ENCODE measurements at regions not wholly inside any gene's neighbourhood (a gene's known extent, or its start where the extent isn't known, plus 50 kb on each side); places are given as distances from the start of the nearest gene placed in this dataset.
"Not testable (repeated sequence)": the region's sequence is repeated elsewhere in the genome, so short reads cannot be mapped to it uniquely, and the experiment has no call there.

DNA sequence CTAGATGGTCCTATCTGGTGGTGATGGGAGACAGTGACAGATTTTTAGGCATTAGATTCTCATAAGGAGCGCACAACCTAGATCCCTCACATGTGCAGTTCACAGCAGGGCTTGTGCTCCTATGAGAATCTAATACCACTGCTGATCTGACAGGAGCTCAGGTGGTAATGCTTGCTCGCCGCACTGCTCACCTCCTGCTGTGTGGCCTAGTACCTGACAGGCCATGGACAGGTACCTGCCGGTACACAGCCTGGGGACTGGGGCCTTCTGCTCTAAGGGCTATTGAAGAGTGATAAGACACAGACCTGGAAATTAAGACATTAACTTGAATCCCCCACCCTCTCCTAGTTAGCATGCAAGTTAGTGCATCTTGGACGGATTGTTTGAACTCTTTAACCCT is 64.4 kb downstream of the KLRB1 start:
- not testable (repeated sequence) for H3K9me3 ChIP-seq, H3K27me3 ChIP-seq

DNA sequence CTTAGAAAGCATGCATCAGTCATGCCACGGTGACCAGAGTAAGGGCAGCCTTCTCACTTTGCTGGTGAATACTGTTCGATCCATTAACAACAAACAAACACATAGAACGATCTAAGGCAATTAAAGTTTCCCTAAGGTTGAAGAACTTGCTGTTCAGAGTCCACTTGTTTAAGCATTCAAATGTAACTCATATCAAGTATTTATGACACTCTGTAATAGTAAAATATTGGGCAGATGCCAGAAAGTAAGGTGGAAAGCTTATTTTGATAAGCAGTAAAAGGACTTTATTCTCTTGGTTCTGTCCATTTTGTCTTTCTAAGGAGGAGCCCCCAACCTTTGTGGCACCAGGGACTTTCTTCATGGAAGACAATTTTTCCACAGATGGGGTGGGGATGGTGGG is 64.9 kb downstream of the KLRB1 start:
- not testable (repeated sequence) for H3K9me3 ChIP-seq; H3K4me1 ChIP-seq; H3K27me3 ChIP-seq; H3K36me3 ChIP-seq; H3K4me3 ChIP-seq (ENCODE audit: low read depth, low read length); DNase-seq

More for the DNA sequence above, 64.4 kb downstream of the KLRB1 start:
- H3K4me1 ChIP-seq; H3K4me3 ChIP-seq (ENCODE audit: low read depth, low read length); DNase-seq; H3K36me3 ChIP-seq: not testable (repeated sequence)

DNA sequence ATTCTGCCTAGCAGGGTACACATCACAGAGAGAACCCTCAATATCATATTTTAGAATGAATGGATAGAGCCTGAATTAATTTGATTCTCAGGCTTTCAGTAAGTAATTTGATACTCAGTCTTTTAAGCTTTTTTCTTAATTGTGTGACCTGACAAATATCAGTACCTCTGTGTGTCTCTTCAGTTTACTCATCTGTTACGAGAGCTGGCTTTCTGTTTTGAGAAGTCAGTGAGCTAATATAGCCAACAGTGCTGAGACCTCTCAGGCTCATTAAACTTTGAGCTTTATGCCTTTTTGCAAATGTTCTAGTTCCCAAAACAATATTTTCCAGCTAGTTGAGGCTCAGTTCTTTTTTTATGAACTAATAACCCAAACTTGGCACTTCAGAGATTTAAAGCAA is 91.8 kb downstream of the KLRB1 start:
- H3K36me3 ChIP-seq; H3K27me3 ChIP-seq; DNase-seq; H3K4me1 ChIP-seq; H3K4me3 ChIP-seq (ENCODE audit: low read depth, low read length); H3K9me3 ChIP-seq: not testable (repeated sequence)

DNA sequence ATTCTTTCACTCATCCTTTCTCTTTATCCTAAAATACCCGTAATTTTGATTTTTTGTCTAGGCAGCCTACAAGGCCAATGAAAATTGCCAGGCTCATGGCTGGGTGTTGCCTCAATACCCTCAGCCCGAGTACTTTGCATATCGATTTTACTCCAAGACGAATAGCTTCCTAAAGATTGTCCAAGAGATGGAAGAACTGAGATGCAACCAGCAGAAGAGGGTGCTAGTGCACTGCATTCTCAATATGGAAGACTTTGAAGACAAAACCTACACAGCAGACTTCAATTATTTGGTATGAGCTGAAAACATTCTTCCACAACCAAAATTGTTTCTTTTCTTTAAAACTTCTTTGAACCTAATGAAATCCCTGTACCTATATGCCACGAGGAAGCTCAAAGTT is 95.0 kb downstream of the KLRB1 start:
- H3K27me3 ChIP-seq; H3K9me3 ChIP-seq; H3K36me3 ChIP-seq; DNase-seq; H3K4me1 ChIP-seq; H3K4me3 ChIP-seq (ENCODE audit: low read depth, low read length): not testable (repeated sequence)

DNA sequence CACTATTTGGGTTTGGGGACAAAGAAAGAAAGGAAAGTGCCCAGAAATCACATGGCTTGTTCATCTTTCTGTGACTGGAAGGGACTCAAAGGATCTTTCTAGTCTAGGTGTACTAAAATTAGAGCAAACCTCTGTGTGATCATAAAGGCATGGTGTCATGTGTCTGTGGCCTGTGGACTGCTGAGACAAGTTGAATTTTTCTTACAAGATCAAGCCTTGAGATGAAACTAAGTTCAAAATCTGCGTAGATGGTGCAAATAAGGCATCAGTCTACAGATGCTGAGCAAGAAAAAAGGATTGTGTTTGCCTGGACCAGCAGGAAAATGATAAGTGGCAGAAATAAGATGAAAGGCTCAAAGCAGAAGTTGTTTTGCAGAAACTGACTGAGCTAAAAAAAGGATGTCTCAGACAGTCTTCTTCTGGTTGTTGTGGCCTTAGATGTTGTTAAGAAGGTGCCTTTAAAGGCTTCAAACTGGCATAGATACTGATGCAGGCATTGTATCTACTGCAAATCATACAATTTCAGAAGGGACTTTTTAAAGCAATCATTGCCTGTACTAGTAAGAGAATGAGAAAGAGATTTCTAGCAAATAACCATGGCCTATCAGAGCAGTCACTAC is 97.2 kb downstream of the KLRB1 start:
- not testable (repeated sequence) for DNase-seq; H3K27me3 ChIP-seq; H3K9me3 ChIP-seq; H3K4me3 ChIP-seq (ENCODE audit: low read depth, low read length); H3K4me1 ChIP-seq; H3K36me3 ChIP-seq

DNA sequence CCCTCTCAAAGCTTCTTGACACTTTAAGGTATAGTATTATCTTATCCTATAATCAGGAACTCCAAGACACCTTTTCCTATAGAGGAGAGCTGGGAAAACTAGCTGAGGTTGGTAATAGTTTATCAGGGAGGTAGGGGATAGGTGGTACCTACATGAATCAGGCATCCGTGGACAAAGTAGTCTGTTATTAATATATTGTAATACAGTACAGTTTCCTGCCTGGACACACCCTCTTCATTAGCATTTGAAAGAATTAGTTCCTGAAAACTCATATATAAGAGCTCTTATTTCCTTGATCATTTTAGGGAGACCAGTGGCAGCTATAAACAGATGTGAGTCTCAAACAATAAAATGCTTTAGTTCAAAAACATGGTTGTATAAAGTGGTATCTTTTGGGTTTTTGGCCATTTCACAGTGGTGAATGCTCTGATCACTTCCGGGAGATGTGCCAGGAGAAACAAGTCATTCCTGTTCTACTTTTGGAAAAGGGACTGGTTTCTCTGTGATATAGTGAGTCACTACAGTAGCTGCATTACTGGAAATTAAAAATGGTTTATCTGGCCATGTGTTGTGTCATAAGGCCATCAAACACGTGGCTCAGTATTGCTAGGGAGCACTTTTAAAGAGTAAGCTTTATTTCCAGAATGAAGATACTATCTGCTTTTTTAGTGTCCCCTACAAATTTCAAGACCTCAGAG is 98.1 kb downstream of the KLRB1 start:
- Histone ChIP-seq H3K27me3 (no peaks in the 10 kb centered on the region), H3K4me3 (ENCODE audit: low read depth, low read length) (no peak overlapping the region), H3K9me3 (no peaks in the 10 kb centered on the region), H3K4me1 (no peaks in the 10 kb centered on the region), H3K36me3 (no peaks in the 10 kb centered on the region)
- TF ChIP-seq, protein P1, sequence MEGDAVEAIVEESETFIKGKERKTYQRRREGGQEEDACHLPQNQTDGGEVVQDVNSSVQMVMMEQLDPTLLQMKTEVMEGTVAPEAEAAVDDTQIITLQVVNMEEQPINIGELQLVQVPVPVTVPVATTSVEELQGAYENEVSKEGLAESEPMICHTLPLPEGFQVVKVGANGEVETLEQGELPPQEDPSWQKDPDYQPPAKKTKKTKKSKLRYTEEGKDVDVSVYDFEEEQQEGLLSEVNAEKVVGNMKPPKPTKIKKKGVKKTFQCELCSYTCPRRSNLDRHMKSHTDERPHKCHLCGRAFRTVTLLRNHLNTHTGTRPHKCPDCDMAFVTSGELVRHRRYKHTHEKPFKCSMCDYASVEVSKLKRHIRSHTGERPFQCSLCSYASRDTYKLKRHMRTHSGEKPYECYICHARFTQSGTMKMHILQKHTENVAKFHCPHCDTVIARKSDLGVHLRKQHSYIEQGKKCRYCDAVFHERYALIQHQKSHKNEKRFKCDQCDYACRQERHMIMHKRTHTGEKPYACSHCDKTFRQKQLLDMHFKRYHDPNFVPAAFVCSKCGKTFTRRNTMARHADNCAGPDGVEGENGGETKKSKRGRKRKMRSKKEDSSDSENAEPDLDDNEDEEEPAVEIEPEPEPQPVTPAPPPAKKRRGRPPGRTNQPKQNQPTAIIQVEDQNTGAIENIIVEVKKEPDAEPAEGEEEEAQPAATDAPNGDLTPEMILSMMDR (IDR thresholded peaks at IDR 0.05; ENCODE audit: low read depth, low read length), result no peak
- DNase-seq, result no peak

DNA sequence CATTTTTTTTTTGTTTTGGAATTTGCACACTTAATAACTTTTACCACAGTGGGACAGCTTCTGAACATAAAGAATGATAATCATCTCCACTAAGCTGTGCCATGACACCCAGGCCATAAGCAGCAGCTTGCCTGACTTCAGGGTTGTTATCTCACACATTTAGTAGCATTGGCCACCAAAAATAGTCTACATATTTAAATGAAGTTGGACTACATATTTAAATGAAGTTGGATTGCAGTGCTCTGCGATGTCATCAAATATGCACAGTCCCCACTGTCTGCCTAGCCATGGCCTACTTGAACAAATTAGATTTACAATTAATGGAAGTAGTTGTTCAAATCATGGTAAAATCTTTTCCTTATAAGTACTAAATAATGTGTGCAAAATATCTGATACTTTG is 101.0 kb downstream of the KLRB1 start:
- no peaks in the 10 kb centered on the region for H3K36me3 ChIP-seq
- no peaks in the 10 kb centered on the region for H3K27me3 ChIP-seq
- no peaks in the 10 kb centered on the region for H3K4me1 ChIP-seq
- DNase-seq, result no peak
- H3K4me3 ChIP-seq (ENCODE audit: low read depth, low read length), result no peak overlapping the region
- TF ChIP-seq, protein P1 (IDR thresholded peaks at IDR 0.05; ENCODE audit: low read depth, low read length), result no peak
- no peaks in the 10 kb centered on the region for H3K9me3 ChIP-seq

DNA sequence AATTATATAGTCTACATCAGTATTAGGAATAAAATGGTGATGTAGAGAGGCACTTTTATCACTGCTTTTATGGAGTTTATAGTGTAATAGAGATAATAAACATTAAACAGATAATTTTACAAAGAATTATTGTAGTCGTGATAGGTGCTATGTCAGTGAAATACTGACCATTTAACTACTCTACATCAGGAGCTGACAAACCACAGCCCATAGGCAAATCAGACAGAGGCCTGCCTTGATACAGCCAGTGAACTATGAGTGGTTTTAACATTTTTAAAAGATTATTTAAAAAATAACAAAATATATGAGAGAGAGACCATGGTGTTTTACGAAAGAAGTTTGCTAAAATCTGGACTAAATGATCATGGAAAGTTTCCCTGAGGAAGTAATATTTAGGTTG is 104.3 kb downstream of the KLRB1 start:
- not testable (repeated sequence) for H3K4me1 ChIP-seq; H3K9me3 ChIP-seq; DNase-seq; H3K4me3 ChIP-seq (ENCODE audit: low read depth, low read length); H3K36me3 ChIP-seq; H3K27me3 ChIP-seq

DNA sequence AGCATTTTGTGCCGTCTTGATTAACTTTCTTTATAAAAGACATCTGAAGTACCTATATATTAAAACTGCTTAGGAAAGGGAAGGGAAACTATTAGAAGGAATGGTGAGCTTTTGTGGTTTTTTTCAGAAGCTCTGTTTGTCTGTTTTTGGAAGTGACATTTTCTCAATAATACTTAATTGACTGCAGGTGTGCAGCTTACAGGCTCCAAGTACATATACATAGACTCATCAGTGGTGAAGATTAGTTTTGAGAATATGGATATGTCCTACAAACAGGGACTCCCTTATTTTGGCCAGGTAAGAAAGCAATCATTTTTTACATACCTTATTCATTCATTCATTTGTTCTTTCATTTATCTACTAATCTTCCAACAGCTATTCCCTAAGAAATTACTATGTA is 104.9 kb downstream of the KLRB1 start:
- H3K36me3 ChIP-seq; DNase-seq; H3K27me3 ChIP-seq; H3K4me1 ChIP-seq; H3K9me3 ChIP-seq; H3K4me3 ChIP-seq (ENCODE audit: low read depth, low read length): not testable (repeated sequence)

DNA sequence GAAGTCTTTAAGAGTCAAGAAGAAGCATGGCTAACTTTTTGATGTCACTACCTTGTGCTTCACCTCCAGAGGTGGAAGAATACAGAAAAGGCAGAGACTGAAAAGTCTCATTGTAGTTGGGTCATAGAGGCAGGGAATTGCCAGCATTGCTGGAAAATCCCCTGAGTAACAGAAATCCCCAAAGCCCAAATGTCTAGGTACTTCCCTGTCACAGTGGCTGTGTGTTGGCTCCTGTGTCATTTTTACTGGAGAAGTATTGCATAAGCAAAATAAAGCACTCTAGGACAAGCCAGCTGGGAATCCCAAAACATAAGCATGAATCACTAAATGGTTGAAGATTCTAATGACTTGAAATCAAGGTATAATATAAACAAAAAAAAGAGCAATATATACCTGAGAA is 114.4 kb downstream of the KLRB1 start:
- DNase-seq; H3K36me3 ChIP-seq; H3K4me3 ChIP-seq (ENCODE audit: low read depth, low read length); H3K27me3 ChIP-seq; H3K4me1 ChIP-seq; H3K9me3 ChIP-seq: not testable (repeated sequence)

DNA sequence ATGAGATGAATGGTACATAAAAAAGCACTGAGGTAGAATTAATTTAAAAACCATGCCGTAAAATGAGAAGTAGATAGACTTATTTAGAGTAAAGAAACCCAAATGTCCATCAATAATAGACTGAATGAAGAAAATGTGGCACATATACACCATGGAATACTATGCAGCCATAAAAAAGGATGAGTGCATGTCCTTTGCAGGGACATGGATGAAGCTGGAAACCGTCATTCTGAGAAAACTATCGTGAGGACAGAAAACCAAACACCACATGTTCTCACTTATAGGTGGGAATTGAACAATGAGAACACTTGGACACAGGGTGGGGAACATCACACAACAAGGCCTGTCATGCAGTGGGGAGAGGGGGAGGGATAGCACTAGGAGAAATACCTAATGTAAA is 126.4 kb downstream of the KLRB1 start:
- not testable (repeated sequence) for H3K27me3 ChIP-seq; DNase-seq; H3K36me3 ChIP-seq; H3K4me3 ChIP-seq (ENCODE audit: low read depth, low read length); H3K9me3 ChIP-seq; H3K4me1 ChIP-seq

DNA sequence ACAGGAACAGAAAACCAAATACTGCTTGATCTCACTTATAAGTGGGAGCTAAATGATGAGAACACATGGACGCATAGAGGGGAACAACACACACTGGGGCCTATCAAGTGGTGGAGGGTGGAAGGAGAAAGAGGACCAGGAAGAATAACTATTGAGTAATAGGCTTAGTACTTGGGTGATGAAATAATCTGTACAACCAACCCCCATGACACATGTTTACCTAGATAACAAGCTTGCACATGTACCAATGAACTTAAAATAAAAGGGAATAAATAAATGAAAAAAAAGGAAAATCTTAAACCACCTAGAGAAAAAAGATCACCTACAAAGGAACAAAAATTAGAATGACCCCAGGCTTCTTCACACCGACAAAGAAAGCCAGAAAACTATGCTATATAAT is 133.5 kb downstream of the KLRB1 start:
- H3K9me3 ChIP-seq; H3K27me3 ChIP-seq; DNase-seq; H3K36me3 ChIP-seq; H3K4me3 ChIP-seq (ENCODE audit: low read depth, low read length); H3K4me1 ChIP-seq: not testable (repeated sequence)

DNA sequence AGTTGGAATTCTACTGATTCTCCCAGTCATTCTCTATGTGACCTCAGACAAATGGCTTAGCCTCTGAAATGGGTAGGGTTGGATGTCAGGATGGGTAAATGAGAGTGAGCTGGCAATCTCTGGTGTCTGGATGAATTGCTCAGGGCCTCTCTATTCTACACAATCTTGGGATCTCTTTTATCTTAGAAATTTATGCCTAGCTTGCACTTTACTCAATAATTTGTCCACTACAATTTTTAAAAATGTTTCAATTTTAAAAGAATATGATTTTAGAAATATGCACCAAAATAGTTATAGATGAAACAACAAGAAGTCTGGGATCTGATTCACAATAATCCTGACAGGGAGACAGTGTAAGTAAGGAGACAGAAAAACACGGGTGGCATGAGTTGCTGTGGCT is 134.1 kb downstream of the KLRB1 start:
- DNase-seq; H3K27me3 ChIP-seq; H3K4me1 ChIP-seq; H3K4me3 ChIP-seq (ENCODE audit: low read depth, low read length); H3K36me3 ChIP-seq; H3K9me3 ChIP-seq: not testable (repeated sequence)

DNA sequence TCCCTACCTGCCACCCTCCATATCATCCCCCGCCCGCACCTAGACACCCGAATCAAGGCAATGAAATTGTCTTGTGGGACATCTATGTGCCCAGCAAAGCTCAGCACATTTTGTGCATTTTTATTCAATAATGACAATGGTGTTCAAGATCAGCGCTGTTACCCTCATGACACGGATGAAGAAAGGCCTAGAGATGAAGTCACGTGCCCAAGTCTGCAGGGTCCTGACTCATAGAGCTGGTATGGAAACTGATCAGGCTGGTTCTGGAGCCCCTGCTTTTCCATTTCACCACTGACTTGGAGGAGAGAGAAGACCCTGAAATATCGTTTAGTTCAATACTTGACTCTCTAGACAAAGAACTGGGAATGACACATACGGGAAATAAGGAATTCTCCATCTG is 136.2 kb downstream of the KLRB1 start:
- H3K9me3 ChIP-seq; DNase-seq; H3K4me3 ChIP-seq (ENCODE audit: low read depth, low read length); H3K36me3 ChIP-seq; H3K27me3 ChIP-seq; H3K4me1 ChIP-seq: not testable (repeated sequence)

All from BE2C (cell line).